MG63 (cell line): ENCODE measurements at regions not wholly inside any gene's neighbourhood (a gene's known extent, or its start where the extent isn't known, plus 50 kb on each side); places are given as distances from the start of the nearest gene placed in this dataset.

Source experiments
- DNase-seq: peaks from one replicate; pipeline ENCODE4 v3.0.0-alpha.2; 2020
- H3K27me3 ChIP-seq: fragments of 250-450 bp; sonication (Bioruptor Pico); 2 replicates; pipeline ENCODE4 v1.5.1; 2020; ENCODE audit warnings: mild to moderate bottlenecking, moderate library complexity
- H3K36me3 ChIP-seq: fragments of 250-450 bp; sonication (Bioruptor Pico); 2 replicates; pipeline ENCODE4 v1.5.1; 2020; ENCODE audit warnings: mild to moderate bottlenecking, moderate library complexity
- H3K4me3 ChIP-seq: fragments of 250-450 bp; sonication (Bioruptor Pico); 2 replicates; pipeline ENCODE4 v1.5.1; 2020; ENCODE audit warnings: mild to moderate bottlenecking, moderate library complexity
- H3K9me3 ChIP-seq: fragments of 250-450 bp; sonication (Bioruptor Pico); 2 replicates; pipeline ENCODE4 v1.5.1; 2020; ENCODE audit warnings: mild to moderate bottlenecking, moderate library complexity

DNA sequence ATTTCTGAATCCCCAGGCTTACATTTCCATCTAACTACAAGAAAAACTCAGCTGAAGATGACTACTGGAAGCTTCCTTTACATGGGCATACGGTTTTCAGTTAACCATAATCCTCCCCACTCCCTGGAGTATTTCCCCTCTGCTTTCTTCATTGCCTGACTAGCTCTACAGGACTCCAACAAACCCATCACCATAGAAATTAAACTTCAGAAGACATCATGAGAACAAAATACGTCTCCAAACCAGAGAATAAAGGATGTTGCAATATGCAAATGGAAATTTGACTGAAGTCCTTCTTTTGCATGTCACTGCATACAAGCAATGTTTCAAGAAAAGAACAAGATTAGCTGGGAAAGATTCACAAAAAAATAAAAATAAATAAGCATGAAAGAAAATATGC is 170.2 kb upstream of the PCDH18 start:
- H3K36me3 ChIP-seq = no peaks in the 10 kb centered on the region
- no peak for DNase-seq
- no peaks in the 10 kb centered on the region for H3K27me3 ChIP-seq
- no peak overlapping the region for H3K4me3 ChIP-seq
- H3K9me3 ChIP-seq = no peaks in the 10 kb centered on the region

DNA sequence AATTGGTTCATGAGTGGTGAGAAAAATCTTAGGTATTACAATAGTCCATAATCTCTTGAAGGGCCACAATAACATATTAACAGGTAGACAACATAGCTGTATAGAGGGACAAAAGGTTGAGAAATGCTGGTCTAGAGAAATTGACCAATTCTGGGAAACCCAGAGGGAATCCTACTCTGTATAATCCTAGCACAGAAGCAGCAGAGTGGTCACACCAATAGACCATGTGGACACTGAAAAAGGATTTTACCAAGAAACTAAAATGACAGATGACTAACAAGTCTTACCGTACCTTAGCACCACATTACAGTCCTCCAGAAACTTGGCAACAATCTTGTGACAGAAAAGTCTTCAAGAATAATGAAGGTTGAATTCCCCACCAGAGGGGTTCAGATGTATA is 169.1 kb upstream of the PCDH18 start:
- no peaks in the 10 kb centered on the region for H3K9me3 ChIP-seq
- no peak for DNase-seq
- no peaks in the 10 kb centered on the region for H3K27me3 ChIP-seq
- no peaks in the 10 kb centered on the region for H3K36me3 ChIP-seq
- H3K4me3 ChIP-seq = no peak overlapping the region

DNA sequence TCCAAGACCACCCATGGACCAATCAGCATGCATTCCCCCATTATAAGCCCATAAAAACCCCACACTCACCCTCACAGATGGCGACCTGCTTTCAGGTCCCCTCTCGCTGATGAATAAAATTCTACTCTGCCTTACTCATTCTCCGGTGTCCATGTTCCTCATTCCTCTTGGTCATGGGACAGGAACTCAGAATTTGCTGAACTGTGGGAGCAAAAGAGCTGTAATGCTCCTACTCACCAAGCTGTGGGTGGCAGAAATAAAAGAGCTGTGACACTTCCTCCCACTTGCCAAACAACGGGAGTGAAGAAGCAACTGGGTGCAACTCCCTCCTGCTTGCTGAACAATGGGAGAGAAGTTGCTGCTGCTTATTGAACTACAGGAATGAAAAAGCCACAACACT is 168.5 kb upstream of the PCDH18 start:
- no peaks in the 10 kb centered on the region for H3K9me3 ChIP-seq
- no peaks in the 10 kb centered on the region for H3K36me3 ChIP-seq
- H3K27me3 ChIP-seq = no peaks in the 10 kb centered on the region
- no peak for DNase-seq
- no peak overlapping the region for H3K4me3 ChIP-seq

- H3K27me3 ChIP-seq = no peaks in the 10 kb centered on the region
- no peak for DNase-seq
Observed at GRCh38 chr4:137700072-137700471, 167.8 kb upstream of the PCDH18 start.

DNA sequence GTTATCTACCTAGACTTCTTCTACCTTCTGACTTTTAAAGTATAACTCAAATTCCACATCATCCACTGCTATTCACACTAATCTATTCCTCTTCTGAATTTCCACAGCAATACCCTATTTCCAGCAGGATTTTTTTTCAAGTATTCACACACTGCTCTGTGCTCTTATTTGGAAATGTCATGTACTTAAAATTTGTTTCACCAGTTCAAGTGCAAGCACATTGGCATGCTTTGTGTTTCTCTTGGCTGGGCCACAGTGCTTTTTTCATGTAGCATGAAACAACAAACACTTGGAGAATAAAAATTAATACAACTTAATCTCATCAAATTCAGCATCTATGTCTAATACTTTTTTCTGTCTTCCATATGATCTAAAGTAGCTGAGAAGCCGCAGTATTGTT is 161.8 kb upstream of the PCDH18 start:
- Histone ChIP-seq H3K4me3 (no peak overlapping the region), H3K27me3 (no peaks in the 10 kb centered on the region), H3K36me3 (no peaks in the 10 kb centered on the region), H3K9me3 (no peaks in the 10 kb centered on the region)
- DNase-seq = peak; percentile 8

More at GRCh38 chr4:137700072-137700471, 167.8 kb upstream of the PCDH18 start:
- Histone ChIP-seq H3K4me3 (no peak overlapping the region), H3K9me3 (no peaks in the 10 kb centered on the region), H3K36me3 (no peaks in the 10 kb centered on the region)

- Histone ChIP-seq H3K9me3 (no peaks in the 10 kb centered on the region), H3K27me3 (no peaks in the 10 kb centered on the region), H3K4me3 (no peak overlapping the region), H3K36me3 (no peaks in the 10 kb centered on the region)
- no peak for DNase-seq
Observed at GRCh38 chr4:137693641-137694040, 161.3 kb upstream of the PCDH18 start.

GRCh38 chr4:137692205-137692604 is 159.9 kb upstream of the PCDH18 start:
- H3K27me3 ChIP-seq = no peaks in the 10 kb centered on the region
- no peaks in the 10 kb centered on the region for H3K36me3 ChIP-seq
- H3K4me3 ChIP-seq = no peak overlapping the region
- no peaks in the 10 kb centered on the region for H3K9me3 ChIP-seq
- DNase-seq = no peak

DNA sequence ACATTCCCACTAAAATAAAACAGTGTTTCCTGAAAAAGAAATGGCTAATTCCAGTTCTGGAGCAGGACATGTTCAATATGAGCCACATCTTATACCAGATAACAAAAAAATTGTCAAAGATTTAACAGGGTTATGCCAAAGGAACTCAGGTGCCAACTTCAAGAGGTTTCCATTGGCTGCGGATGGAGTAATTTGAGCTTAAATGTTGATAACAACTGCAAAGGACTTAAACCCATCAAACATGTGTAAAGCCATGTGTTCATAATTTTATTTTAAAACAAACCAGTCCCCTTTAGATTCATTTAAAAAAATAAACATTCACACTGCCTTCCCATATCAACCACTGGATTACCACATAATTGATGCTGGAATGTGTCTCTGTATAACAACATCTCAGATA is 156.4 kb upstream of the PCDH18 start:
- no peaks in the 10 kb centered on the region for H3K36me3 ChIP-seq
- H3K4me3 ChIP-seq = no peak overlapping the region
- H3K9me3 ChIP-seq = no peaks in the 10 kb centered on the region
- no peaks in the 10 kb centered on the region for H3K27me3 ChIP-seq
- no peak for DNase-seq

GRCh38 chr4:137685357-137685756 is 153.1 kb upstream of the PCDH18 start:
- H3K27me3 ChIP-seq = no peaks in the 10 kb centered on the region
- H3K36me3 ChIP-seq = no peaks in the 10 kb centered on the region
- DNase-seq = no peak
- no peak overlapping the region for H3K4me3 ChIP-seq
- H3K9me3 ChIP-seq = no peaks in the 10 kb centered on the region

- Histone ChIP-seq H3K36me3 (no peaks in the 10 kb centered on the region), H3K9me3 (no peaks in the 10 kb centered on the region), H3K4me3 (no peak overlapping the region), H3K27me3 (no peaks in the 10 kb centered on the region)
- no peak for DNase-seq
Observed at GRCh38 chr4:137681081-137681480, 148.8 kb upstream of the PCDH18 start.

- DNase-seq = no peak
- Histone ChIP-seq H3K4me3 (no peak overlapping the region), H3K27me3 (no peaks in the 10 kb centered on the region), H3K9me3 (no peaks in the 10 kb centered on the region), H3K36me3 (no peaks in the 10 kb centered on the region)
Observed at GRCh38 chr4:137678796-137679195, 146.5 kb upstream of the PCDH18 start.

- H3K36me3 ChIP-seq = no peaks in the 10 kb centered on the region
- no peaks in the 10 kb centered on the region for H3K9me3 ChIP-seq
- no peak for DNase-seq
- no peaks in the 10 kb centered on the region for H3K27me3 ChIP-seq
- H3K4me3 ChIP-seq = no peak overlapping the region
Observed at GRCh38 chr4:137677863-137678262, 145.6 kb upstream of the PCDH18 start.

- Histone ChIP-seq H3K36me3 (no peaks in the 10 kb centered on the region), H3K27me3 (no peaks in the 10 kb centered on the region), H3K9me3 (no peaks in the 10 kb centered on the region), H3K4me3 (no peak overlapping the region)
- no peak for DNase-seq
Observed at GRCh38 chr4:137676357-137676998, 144.2 kb upstream of the PCDH18 start.

DNA sequence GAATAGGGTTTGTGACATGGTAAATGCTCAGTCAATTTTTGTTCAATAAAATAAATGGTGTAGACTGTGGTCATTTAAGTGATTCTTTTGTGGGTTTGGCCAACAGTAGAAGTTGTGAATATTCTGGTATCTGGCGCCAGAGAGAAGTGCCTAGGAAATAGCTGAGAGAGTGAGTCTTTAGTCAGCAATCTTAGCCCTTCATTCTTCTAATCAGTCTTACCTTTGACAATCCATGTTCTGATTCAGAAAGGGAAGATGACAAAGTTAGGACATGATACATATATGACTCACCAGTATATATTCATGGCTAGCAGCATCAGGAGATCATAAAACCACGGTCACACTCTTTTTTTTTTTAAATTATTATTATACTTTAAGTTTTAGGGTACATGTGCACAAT is 141.8 kb upstream of the PCDH18 start:
- H3K4me3 ChIP-seq = no peak overlapping the region
- no peak for DNase-seq
- H3K9me3 ChIP-seq = no peaks in the 10 kb centered on the region
- H3K27me3 ChIP-seq = no peaks in the 10 kb centered on the region
- no peaks in the 10 kb centered on the region for H3K36me3 ChIP-seq

GRCh38 chr4:137668885-137669545 is 136.7 kb upstream of the PCDH18 start:
- no peaks in the 10 kb centered on the region for H3K36me3 ChIP-seq

GRCh38 chr4:137664416-137664815 is 132.1 kb upstream of the PCDH18 start:
- Histone ChIP-seq H3K27me3 (no peaks in the 10 kb centered on the region), H3K4me3 (no peak overlapping the region), H3K9me3 (no peaks in the 10 kb centered on the region), H3K36me3 (no peaks in the 10 kb centered on the region)
- DNase-seq = no peak

More at GRCh38 chr4:137668885-137669545, 136.7 kb upstream of the PCDH18 start:
- DNase-seq = no peak
- H3K4me3 ChIP-seq = no peak overlapping the region
- H3K27me3 ChIP-seq = no peaks in the 10 kb centered on the region
- no peaks in the 10 kb centered on the region for H3K9me3 ChIP-seq

- no peak for DNase-seq
- no peaks in the 10 kb centered on the region for H3K9me3 ChIP-seq
- no peaks in the 10 kb centered on the region for H3K27me3 ChIP-seq
- H3K4me3 ChIP-seq = no peak overlapping the region
- no peaks in the 10 kb centered on the region for H3K36me3 ChIP-seq
Observed at GRCh38 chr4:137664046-137664387, 131.7 kb upstream of the PCDH18 start.

DNA sequence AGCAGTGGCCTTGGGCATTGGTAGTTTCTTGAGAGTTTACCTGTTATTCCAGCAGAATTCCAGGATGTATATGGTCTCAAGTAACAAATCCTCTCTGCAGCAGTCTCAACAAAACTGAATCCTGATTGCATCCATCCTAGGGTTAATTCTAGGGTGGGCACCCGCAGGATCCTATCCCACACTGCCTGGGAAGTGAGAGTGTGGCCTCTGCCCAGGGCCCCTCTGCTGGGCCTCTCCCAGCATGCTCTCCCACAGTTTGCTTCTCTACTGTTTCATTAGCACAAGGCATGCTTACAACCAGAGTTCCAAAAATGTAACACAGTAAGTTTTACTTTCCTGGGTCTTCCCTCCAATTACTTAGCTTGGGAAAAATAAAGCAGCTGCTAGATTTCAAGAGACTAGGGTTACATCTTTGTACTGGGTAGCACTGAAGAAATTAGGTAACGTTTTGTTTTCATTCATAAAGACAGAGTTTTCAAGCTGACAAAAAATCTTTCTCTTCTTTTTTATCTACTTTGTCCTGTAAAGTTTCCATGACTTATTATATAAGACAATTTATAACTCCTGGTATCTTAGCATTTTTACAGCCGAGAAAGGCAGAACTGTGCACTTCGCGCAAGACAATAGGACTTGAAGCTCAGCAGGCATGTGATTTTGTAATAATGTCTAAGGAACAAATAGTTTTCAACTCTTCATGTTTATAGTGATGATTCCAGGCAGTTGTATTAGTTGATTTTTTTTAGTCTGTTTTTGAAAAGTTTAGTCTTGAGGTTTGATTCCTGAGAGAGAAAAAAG is 131.2 kb upstream of the PCDH18 start:
- H3K36me3 ChIP-seq = no peaks in the 10 kb centered on the region
- no peak overlapping the region for H3K4me3 ChIP-seq
- DNase-seq = no peak
- H3K27me3 ChIP-seq = no peaks in the 10 kb centered on the region
- no peaks in the 10 kb centered on the region for H3K9me3 ChIP-seq
